IPS DF 4.7 (cell line): ENCODE measurements at regions not wholly inside any gene's neighbourhood (a gene's known extent, or its start where the extent isn't known, plus 50 kb on each side); places are given as distances from the start of the nearest gene placed in this dataset.
"Not testable (repeated sequence)": the region's sequence is repeated elsewhere in the genome, so short reads cannot be mapped to it uniquely, and the experiment has no call there.

Experiments
- DNase-seq: peaks from one replicate; pipeline ENCODE4 v3.0.0-alpha.2; 2013; ENCODE audit warnings: low spot score; ENCODE audit errors: extremely low read depth

DNA sequence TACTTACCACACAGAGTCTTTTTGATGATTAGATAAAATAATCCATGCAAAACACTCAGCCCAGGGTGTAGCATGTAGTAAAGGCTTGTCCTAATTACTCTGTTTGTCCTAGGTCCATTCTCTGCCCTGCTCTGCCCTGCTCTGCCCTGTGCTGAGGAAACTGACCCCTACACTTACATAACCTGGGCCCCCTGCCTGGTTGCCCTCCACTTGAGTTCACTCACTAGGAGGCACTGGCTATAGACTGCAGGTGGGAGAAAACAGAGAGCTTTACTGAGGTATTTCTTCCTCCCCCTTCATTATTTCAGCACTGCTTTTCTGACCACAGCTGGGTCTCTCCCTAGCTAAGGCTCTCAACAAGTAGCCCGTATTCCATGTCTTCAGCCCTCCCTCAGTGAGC lies 70.9 kb upstream of the TBX18 start:
- DNase-seq, result no peak

- not testable (repeated sequence) for DNase-seq
Measured at GRCh38 chr6:84831924-84832323, 67.5 kb upstream of the TBX18 start.

DNA sequence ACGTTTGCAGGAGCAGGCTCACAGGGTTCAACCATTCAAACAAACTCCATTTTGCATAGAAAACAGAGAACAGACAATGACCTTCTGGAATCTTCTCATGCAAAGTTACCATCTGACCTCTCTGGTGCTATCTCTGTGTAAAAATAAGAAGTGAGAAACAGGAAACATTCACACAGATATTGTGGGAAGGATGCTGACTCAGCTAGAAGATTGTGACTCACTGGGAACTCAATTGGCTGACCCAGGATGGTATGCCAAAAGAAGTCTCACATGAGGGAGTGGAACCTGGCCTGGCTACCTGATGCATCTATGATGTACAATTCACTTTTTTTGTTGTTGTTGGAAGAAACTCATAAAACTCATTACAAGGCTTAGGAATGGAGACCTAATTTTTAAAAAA lies 61.1 kb upstream of the TBX18 start:
- DNase-seq, result no peak

DNA sequence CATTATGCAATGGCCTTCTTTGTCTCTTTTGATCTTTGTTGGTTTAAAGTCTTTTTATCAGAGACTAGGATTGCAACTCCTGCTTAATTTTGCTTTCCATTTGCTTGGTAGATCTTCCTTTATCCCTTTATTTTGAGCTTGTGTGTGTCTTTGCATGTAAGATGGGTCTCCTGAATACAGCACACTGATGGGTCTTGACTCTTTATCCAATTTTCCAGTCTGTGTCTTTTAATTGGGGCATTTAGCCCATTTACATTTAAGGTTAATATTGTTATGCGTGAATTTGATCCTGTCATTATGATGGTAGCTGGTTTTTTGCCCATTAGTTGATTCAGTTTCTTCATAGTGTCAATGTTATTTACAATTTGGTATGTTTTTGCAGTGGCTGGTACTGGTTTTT lies 56.9 kb upstream of the TBX18 start:
- not testable (repeated sequence) for DNase-seq

- no peak for DNase-seq
Measured at GRCh38 chr6:84816741-84817140, 52.3 kb upstream of the TBX18 start.

- no peak for DNase-seq
Measured at GRCh38 chr6:84815896-84816735, 51.7 kb upstream of the TBX18 start.
